ENCODE measurements at regions not wholly inside any gene's neighbourhood (a gene's known extent, or its start where the extent isn't known, plus 50 kb on each side); places are given as distances from the start of the nearest gene placed in this dataset.

DNA sequence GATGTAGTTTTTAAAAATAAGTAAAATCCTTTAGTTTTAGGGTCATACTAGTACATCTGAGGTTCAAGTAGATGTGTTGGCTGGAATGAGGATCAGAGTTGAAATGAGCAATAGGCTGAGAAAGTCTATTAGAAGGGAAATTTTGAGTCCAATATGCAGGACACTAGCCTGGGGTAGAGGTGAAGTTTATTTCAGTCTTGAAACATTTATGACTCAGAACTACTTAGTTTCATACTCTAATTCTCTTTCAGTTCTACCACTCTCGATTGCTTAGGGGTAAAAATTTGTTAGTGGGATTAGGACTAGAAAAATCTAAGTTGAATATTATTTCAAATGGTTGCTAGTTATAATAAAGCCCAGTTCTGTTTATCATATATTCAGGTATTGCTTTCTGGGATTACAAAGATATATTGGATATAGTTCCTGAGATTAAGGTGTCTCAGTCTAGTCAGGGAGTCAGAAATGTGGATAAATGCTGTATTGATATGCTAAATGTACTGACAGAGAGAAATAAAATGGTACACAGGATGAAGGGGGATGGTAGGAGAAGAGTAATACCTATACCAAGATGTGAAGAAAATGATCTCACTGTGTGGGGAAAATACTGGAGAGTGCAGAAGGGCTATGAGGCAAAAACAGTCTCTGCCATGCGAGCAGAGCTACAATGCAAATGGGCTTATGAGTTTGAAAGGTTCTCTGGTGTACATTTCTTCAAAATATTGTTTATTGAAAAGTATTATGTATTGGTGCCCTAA is 395.8 kb upstream of the FBXO33 start:
- FAIRE-seq: no peak
- no peak for DNase-seq (ENCODE audit: insufficient read length, low spot score)
- no peak for TF ChIP-seq POLR2A (IDR thresholded peaks at IDR 0.05; ENCODE audit: low read depth, low read length)

DNA sequence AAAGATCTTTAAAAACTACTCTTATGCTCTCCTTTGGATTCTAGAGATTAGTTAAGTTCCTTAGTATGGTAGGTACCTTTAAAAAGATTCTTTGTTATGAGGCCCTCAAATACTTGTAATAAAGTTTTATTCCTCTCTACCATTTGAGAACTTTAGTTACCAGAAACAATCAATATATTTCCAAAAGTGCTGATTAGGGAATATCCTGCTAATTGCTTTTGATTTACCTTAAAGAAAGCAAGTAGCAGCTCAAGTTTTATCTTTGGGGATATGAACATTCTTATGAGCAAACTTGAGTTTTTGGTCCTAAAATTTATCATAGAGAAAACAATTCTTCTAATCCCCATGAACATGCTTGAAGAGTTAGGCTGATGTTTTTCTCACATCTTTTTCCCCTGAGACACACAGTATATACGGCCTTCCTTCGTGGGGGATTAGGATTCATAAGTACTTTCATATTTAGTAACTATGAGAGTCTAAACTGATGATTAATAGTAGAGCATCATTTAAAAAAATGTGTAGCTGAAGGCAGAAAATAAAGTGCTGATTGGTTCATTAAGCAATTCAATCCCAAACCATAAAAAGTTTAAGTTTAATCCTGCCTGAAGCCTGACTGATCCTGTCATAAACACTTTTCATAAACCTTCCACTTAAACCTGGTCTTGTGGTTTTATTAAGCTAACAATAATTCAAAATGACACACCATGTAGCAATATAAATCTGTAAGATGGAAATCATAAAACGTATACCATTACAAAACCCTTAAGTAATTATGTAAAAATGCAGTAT is 380.5 kb upstream of the FBXO33 start:
- no peak for TF ChIP-seq POLR2A (IDR thresholded peaks at IDR 0.05; ENCODE audit: low read depth, low read length)
- DNase-seq (ENCODE audit: insufficient read length, low spot score): no peak
- no peak for FAIRE-seq

DNA sequence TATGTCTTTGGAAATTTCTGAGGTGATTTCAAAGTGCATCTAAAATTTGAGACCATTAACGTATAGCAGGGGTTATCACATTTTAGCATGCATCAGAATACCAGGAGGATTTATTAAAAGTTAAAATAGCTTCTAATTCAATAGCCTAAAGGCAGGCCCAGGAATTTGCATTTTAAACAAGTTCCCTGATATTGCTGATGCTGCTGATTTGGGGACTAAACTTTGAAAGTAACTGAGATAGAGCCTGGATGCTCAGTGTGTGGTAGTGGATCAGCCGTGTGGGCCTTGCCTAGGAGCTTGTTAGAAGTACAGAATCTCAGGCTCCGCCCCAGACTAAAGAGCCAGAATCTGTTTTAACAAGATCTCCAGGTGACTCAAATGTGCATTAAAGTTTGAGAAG is 375.0 kb upstream of the FBXO33 start:
- FAIRE-seq (no peak), DNase-seq (ENCODE audit: insufficient read length, low spot score) (no peak)
- no peak for TF ChIP-seq POLR2A (IDR thresholded peaks at IDR 0.05; ENCODE audit: low read depth, low read length)

DNA sequence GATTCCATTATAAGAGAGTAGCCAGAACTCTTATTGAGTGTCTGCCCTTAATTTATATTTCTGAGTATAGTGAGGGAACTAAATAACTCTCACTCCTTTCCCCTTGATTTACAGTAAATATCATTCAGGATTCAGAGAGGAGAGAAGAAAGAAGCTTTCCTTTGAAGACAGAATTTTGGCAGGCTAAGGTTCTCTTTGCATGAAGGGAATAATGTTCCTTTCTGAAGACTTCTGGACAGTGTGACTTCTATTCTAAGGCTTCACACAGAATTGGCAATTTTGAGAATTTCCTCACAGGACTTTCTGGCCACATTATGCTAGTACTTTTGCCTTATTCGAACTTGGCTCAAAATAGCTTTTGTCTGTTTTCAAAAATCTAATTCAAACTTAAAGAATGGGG is 352.2 kb upstream of the FBXO33 start:
- TF ChIP-seq POLR2A (IDR thresholded peaks at IDR 0.05; ENCODE audit: low read depth, low read length): no peak
- FAIRE-seq (no peak), DNase-seq (ENCODE audit: insufficient read length, low spot score) (no peak)

- no peak for DNase-seq (ENCODE audit: insufficient read length, low spot score)
- no peak for TF ChIP-seq POLR2A (IDR thresholded peaks at IDR 0.05; ENCODE audit: low read depth, low read length)
- no peak for FAIRE-seq
Observed at GRCh38 chr14:39781466-39781865, 349.2 kb upstream of the FBXO33 start.

DNA sequence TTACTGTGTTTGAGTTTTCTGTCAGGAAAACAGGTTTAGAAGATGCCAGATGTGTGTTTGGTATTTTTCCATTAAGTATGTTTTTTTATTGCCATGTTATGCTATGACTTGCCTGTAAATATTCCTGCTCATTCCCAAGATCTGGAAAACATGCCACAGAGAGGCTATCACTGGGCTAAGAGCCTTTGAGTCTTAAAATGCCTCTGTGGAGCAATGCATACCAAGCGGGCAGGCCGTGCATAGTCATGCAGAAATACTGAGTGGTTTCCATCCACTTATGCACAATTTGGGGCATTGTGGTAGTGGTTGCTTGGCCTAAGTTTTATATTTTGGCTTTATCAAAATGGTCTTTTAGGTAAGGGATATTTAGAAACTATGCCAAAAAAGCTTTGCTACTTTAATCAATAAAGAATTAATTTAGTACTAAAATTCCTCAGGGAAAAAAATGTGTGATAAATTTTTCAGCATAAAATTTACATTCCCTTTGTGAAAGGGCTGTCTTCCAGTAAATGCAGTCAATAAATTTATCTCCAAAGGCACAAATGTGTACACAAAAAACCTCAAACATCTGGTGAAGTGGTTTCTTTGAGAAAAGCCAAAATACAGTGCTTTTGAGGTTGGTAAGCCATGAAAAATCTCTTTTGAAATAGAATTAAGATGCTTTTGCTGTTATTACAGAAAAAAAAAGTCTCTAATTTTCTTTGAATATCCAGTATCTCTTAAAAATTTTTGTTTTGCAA is 341.3 kb upstream of the FBXO33 start:
- no peak for FAIRE-seq
- DNase-seq (ENCODE audit: insufficient read length, low spot score): no peak
- TF ChIP-seq POLR2A (IDR thresholded peaks at IDR 0.05; ENCODE audit: low read depth, low read length): no peak

DNA sequence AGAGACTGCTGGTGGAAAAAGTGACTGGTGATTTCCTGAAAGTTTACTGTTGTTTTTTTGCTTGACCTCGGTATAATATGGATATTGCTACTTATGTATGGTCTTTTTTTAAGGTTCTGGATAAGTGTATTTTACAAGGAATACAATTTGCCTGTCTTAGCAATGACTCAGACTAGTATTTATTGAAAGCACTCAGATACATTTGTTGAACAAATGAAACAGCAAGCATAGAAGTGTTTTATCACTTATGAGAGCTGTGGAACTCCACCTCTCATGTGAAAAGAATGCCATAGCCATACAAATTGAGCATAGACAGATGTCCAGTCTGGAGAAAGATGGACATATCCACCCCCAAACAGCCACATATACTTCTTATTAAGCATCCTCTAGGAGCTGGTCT is 340.4 kb upstream of the FBXO33 start:
- no peak for TF ChIP-seq POLR2A (IDR thresholded peaks at IDR 0.05; ENCODE audit: low read depth, low read length)
- no peak for FAIRE-seq
- no peak for DNase-seq (ENCODE audit: insufficient read length, low spot score)

DNA sequence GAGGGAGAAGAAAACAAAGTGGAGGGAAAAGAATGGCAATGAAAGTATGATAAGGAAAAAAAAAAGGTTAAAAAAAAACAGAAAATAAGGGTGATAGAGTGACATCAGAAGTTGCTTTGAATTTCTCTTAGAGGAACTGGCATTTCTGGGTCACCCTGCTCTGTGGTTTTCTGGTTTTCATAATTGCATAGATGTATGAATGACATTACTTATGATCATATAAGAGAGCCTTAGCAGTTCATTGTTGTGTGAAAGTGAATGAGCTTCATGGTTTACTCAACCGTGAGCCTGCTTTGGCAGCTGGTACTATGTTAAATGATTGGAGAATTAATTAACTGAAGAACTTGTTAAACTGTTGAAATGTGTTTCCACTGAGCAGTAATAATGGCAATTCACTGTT is 336.4 kb upstream of the FBXO33 start:
- DNase-seq (ENCODE audit: insufficient read length, low spot score): no peak
- TF ChIP-seq POLR2A (IDR thresholded peaks at IDR 0.05; ENCODE audit: low read depth, low read length): no peak
- FAIRE-seq: no peak

DNA sequence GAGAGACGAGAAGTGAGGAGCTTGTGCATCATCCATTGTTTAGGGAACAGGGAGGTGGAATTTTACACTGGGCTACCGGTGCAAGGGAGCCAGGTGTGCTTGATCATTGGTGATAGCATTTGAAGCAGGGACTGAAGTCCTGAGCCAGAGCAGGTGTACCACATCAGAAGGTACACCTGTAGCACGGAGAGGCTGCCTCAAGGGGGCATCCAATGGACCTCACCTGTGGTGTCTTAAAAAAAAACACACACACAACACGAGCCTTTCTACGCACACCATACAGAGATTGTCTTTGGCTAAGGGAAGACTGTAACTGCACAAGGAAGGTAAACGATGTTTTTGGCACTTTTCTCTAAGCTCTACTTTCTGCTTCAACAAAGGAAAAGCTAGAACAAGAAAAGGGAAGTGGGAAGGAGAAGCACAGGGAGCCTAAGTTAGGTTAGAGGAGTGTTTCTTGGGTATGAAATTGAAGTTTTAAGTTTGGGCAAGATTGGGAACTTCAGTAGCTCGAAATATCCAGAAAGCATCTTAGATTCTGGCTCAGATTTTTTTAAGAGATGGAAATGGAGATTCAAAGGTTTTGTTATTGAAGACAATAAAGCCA is 334.3 kb upstream of the FBXO33 start:
- no peak for DNase-seq (ENCODE audit: insufficient read length, low spot score)
- no peak for TF ChIP-seq POLR2A (IDR thresholded peaks at IDR 0.05; ENCODE audit: low read depth, low read length)
- no peak for FAIRE-seq

GRCh38 chr14:39765676-39766075 is 333.4 kb upstream of the FBXO33 start:
- FAIRE-seq (no peak), DNase-seq (ENCODE audit: insufficient read length, low spot score) (no peak)
- TF ChIP-seq POLR2A (IDR thresholded peaks at IDR 0.05; ENCODE audit: low read depth, low read length): no peak

DNA sequence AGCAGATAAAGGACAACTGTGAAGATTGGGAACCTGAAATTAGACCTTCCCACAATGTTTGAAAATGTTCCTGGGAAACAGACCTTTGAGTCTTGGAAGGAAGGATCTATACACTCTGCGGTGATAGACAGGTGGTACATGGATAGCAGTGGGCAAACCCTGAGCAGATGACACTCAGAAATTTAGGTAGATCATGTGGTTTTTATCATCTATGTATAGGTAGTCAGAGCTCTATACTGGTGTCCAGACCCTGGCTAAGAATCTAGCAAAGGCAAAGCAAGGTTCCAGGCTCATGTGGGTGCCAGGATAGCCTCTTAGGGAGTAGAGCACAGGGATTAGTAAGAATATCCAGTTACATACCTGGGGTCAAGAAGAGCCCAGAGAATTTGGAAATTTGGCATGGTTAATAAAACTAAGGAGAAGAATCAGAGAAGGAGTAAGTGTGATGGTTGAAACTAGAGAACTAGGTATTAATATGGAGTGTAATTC is 331.2 kb upstream of the FBXO33 start:
- no peak for TF ChIP-seq POLR2A (IDR thresholded peaks at IDR 0.05; ENCODE audit: low read depth, low read length)
- FAIRE-seq (no peak), DNase-seq (ENCODE audit: insufficient read length, low spot score) (no peak)

GRCh38 chr14:39762576-39763401 is 330.6 kb upstream of the FBXO33 start:
- DNase-seq (ENCODE audit: insufficient read length, low spot score): no peak
- no peak for TF ChIP-seq POLR2A (IDR thresholded peaks at IDR 0.05; ENCODE audit: low read depth, low read length)
- FAIRE-seq: no peak

DNA sequence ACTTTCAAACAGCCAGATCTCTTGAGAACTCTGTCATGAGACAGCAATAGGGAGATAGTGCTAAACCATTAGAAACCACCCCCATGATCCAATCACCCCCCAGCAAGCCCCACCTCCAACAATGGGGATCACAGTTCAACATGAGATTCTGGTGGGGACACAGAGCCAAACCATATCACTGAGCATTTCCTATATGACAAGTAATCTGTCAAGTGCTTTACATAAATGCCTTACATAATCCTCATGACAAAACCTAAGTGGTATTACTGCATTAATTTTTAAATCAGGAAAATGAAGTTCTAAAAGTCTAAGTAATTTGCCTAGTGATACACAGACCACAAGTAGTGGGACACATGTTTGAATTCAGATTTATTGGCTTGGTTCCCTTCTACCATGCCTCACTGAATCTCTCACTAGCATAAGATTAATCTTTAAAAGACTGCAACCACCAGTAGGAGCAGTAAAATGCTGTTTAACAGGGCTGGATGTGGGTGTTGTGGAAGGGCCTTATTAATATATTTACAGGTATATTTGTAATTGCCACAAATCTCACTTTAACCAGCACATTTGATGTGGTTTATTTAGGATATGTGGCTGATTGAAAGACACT is 323.1 kb upstream of the FBXO33 start:
- TF ChIP-seq POLR2A (IDR thresholded peaks at IDR 0.05; ENCODE audit: low read depth, low read length): no peak
- DNase-seq (ENCODE audit: insufficient read length, low spot score): no peak
- no peak for FAIRE-seq
